ENCODE measurements at regions not wholly inside any gene's neighbourhood (a gene's known extent, or its start where the extent isn't known, plus 50 kb on each side); places are given as distances from the start of the nearest gene placed in this dataset.

DNA sequence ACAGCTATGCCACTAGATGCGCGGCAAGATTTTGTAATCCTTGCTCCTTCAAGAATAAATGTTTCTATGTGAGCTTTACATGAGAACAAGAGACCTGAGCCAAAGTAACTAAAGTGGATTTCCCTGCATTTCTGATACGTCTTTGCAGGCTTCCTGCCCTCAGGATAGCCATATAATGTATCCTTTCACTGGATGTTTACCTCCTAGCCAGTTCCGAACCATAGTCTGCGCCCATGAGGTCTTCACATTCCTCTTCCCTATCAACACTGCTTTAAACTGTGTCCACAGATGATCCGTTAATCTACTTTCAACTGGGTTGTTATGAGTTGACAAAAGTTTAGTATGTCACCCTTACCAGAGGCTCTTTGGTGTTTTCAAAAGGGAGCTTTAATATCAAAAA is 1889.1 kb upstream of the AGA start:
- no peak for TF ChIP-seq POLR2A (IDR thresholded peaks at IDR 0.05)
- TF ChIP-seq, protein P1, sequence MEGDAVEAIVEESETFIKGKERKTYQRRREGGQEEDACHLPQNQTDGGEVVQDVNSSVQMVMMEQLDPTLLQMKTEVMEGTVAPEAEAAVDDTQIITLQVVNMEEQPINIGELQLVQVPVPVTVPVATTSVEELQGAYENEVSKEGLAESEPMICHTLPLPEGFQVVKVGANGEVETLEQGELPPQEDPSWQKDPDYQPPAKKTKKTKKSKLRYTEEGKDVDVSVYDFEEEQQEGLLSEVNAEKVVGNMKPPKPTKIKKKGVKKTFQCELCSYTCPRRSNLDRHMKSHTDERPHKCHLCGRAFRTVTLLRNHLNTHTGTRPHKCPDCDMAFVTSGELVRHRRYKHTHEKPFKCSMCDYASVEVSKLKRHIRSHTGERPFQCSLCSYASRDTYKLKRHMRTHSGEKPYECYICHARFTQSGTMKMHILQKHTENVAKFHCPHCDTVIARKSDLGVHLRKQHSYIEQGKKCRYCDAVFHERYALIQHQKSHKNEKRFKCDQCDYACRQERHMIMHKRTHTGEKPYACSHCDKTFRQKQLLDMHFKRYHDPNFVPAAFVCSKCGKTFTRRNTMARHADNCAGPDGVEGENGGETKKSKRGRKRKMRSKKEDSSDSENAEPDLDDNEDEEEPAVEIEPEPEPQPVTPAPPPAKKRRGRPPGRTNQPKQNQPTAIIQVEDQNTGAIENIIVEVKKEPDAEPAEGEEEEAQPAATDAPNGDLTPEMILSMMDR (IDR thresholded peaks at IDR 0.05): no peak

Data from vagina (tissue), 2 donors.